Activated CD8-positive, alpha-beta memory T cell treated with anti-CD3 and anti-CD28 coated beads, Interleukin-2, amount 50 U/mL, for 4 hours (primary cell): ENCODE measurements at regions not wholly inside any gene's neighbourhood (a gene's known extent, or its start where the extent isn't known, plus 50 kb on each side); places are given as distances from the start of the nearest gene placed in this dataset.

ENCODE experiments used
- DNase-seq: peaks from one replicate; pipeline ENCODE4 v3.0.0-alpha.2; 2020

DNA sequence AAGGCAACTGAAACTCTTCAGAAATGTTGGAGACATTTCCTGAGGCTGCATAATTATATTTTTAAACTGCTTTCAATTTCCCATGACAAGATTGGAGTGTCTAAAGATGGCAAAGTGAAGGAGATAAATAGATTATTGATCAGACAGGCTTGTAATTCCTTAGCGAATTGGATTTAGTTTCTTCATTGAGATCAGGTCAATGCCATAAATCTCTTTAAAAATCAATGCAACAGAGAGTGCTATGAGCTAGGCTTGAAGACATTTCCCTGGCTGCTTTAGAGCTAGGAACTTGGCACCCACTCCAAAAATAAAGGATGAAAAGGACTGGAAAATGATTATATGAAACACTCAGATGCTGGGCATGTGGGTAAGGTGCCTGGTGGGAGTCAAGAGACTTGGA, 828.4 kb downstream of the TLR4 start:
- no peak for DNase-seq

DNA sequence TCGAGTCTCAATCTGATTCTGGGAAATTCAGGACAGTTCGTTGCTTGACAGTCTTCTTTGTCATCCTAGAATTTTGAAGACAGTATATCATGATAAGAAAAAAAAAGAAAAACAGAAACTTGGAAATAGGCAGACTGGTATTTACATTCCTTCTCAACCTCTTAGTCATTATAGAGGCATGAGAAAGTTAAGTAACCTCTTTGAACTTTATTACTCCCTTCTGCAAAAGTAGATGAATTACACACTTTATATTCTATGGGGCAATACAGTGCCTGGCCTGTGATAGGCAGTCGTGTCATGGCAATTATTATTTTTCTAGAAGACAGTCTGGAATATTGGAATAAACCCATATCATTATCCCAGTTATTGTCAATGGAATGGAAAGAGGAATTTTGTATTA, 828.9 kb downstream of the TLR4 start:
- no peak for DNase-seq

DNA sequence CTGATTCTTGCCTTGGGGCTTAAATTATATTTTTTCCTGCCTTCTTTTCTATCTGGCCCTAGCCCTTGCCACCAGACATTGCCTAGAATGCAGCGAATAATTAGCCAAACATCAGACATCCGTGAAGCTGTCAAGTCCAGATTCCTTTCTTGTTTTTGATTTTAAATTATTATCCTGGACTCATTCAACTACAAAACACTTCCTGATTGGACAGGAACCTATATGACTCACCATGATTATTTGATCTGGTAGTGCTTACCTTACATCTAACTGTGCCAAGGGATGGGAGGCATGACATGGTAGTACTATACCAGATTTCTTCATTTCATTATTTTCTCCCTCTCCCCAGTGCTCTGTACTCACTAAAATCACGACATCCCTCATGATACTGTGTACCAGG, 829.6 kb downstream of the TLR4 start:
- DNase-seq, result no peak

DNA sequence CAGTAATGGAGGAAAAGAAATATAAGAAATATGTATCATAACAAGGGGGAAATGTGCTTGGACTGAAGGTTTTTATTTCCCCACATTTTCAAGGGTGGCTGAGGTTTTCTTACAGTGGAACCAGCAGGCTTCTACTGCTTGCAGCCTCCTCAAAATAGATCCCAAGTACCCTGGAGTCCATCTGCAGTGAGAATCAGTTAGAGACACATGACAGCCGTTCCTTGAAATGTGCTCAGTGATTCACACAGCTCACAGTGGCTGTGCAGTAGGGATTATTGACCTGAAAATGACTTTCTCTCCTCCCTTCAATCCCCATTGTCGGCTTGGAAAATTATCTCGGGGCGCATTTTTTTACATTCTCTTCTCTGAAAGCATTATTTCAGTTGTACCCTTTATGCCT, 832.0 kb downstream of the TLR4 start:
- DNase-seq, result no peak

DNA sequence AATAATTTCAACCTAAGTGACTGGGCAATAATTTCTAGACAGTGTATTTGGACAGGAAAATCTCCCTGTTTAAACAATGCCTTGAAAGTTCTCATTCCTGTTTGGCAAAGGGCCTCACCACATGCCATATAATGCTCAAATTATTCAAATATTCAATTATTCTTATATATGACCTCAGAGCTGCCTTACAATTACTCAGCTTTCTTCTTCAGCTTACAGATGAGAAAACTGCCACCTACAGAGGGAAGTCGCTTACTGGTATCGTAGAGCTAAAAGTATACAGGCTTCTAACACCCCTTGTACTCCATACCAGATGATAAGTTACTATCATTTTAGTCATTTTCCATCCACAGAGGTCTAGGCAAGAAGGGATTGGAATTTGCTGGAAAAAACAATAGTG, 830.3 kb downstream of the BRINP1 start:
- DNase-seq, result no peak

DNA sequence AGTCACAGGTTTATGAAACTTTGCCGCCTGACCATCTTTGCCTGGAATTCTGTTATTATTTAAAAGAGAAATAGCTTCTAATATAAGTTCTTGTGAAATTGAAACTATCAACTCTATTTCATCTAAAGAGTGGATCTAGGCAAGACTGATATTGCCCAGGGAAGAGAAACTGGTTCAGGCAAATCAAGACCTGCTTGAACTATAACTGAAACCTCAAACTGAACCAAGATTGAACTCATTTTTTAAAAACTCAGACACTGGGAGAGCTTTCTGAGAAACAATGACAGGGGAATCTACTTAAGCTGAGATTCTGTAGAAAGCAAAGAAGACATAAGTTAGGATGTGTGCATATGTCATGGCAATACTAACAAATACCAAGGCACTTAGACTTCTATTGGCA, 815.8 kb downstream of the BRINP1 start:
- no peak for DNase-seq

DNA sequence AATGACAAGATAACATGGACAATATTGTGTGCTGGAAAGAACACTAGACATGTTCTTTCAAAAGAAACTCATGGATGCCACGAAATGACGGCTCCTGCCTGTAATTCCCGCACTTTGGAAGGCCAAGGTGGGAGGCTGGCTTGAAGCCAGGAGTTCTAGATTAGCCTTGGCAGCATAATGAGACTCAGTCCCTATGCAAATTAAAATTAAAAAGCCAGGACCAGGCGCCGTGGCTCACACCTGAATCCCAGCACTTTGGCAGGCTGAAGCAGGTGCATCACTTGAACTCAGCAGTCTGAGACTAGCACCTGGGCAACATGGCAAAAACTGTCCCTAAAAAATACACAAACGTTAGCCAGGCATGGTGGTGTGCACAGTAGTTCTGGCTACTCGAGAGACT, 814.2 kb downstream of the BRINP1 start:
- no peak for DNase-seq

DNA sequence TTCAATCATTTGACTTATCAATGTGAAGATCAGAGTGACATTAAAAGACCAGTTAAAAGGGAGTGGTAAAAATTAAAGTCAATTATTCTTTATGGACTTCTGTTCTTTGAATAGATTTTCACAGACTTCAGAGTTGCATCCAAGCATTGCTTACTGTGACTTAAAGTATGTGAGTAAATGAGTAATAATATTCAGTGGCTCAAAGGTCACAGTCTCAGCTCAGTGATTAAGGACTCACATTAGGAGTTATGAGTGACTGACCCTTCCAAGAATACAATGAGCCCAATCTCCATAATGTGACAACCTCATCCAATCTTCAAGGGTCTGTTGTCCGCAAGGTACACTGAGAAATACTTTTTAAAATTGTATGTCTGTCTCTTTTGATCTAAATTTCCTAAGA, 811.2 kb downstream of the BRINP1 start:
- DNase-seq, result no peak

DNA sequence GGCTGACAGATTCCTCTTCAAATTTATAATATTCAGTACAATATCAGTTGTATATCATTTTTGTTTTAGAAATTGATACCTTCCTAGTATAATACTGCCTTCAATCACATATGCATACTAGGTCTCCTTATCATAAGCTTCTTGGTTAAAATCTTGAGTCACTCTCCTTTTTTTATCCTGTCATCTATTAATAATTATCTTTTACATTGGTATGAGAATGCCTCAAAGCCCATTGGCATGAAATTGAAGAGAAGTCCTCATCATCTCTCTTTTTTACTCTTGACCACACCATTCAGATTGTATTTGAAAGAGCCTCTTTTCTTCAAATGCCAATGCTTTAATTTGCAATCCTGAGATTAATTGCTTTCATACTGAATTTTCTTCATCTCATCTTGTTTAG, 810.3 kb downstream of the BRINP1 start:
- DNase-seq, result no peak

DNA sequence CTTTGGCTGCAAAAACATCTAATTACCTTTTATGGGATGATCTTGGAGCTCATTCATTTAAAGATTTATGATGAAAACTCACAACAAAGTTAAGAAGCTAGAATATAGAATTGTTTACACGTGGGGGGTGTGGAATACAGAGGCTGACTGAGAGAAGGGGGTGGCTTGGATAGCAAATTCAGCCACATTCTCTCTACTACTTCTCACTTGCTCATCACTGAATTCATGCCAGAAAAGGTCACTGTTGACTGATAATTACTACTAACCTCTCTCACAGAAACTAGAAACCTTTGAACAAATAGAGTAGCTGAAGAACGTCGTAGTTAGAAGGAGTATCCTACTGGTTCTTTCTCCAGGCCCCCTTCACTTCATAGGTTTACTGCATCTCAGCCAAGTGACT, 808.2 kb downstream of the BRINP1 start:
- no peak for DNase-seq

DNA sequence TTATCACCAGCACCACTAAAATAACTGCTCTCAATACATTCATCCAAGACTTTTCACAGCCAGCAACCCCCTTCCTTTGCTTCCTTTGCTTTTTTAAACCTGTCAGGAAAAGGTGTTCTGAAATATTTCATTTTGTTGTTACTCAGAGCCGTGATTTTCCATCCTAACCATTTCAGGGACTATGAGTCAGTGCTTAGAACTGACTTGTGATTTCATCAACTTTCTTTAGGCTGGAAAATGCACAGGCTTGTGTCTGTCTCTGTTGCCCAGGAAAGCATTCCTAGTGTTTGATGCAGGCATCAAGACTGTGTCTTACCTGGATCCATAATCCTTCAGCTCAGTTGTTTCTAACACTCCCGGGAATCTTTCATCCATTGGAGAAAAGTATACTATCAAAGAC, 805.6 kb downstream of the BRINP1 start:
- no peak for DNase-seq

DNA sequence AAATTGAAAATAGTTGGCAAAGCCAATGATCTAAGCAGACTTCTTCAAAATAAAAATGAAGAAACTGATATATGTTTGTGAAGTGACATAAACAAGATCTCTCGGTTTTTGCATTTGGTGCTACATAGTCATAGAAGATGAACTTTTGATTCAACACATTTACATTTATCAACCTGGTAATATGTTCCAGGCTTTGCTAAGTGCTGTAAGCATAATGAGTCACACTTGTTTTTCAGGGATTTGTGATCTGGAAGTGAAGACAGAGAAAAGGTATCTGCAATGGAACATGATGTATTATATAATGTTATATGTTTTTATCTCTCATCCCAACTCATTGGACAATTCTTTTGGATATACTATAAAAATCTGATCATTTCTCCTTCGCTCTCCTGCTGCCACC, 801.4 kb downstream of the BRINP1 start:
- no peak for DNase-seq

DNA sequence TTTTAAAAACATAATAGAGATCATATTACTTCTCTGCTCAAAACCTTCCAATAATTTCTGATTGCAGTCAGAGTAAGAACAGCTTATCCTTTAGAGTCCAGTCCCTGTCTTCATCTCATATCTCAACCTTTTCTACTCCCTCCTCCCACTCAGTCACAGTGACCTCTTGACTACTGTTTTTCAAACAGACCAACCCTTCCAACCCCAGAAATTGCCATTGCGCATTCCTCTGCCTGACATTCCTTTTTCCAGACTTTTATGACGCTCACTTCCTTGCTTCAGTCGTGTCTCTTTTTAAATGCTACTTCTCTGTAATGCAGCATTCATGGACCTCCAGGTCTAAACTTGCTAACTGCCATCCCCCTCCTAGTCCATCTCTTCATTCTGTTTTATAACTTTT, 800.5 kb downstream of the BRINP1 start:
- DNase-seq, result no peak

DNA sequence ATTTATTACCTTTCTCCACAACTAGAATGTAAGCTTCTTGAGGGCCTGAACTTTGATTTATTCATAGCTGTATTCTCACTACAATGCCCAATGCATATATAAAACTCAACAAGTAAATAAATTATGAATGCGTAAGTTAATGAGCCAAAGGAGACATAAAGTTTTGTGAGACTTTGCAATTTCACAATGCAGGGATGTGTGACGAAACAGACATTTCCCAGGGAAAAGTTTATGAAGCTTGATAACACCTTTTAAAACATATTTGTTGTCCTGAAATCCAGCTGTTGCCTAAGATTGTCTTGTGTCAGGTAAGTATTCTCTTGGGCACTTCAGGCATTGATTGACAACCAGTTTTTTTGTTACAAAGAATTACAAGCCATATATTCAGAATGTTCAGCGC, 800.1 kb downstream of the BRINP1 start:
- no peak for DNase-seq

DNA sequence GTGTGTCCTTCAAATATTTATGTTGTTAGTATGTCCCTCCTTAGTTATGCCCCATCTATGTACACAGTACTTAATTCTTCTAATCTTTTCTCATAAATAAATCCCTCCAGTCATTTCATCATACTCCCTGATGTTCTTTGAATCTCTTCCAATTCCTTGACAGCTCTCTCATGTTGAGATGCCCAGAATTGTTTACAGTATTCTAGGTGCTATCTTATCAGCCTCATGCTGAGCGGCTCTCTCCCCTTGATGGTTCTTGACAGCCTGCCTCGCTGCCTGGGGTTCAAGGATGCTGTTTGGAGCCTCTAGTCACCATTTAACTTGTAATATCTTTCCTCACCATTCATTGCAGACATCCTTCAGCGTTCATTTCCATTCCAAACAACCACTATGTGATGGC, 799.2 kb downstream of the BRINP1 start:
- no peak for DNase-seq

DNA sequence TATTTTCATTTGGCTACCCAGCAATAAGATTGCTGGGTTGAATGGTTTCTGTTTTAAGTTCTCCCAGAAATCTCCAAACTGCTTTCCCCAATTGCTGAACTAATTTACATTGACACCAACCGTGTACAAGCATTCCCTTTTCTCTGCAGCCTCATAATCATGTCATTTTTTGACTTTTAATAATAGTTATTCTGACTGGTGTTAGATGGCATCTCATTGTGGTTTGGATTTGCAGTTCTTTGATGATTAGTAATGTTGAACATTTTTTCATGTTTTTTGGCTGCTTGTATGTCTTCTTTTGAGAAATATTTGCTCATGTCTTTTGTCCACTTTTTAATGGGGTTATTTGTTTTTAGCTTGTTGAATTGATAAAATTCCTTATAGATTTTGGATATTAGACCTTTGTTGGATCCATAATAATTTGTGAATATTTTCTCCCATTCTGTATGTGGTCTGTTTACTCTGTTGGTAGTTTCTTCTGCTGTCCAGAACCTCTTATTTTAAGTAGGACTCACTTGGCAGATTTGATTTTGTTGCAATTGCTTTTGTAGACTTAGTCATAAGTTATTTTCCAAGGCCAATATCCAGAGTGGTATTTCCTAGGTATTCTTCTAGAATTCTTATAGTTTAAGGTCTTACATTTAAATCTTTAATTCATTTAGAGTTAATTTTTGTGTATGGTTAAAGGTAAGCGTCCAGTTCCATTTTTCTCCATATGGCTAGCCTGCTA, 793.7 kb downstream of the BRINP1 start:
- no peak for DNase-seq

DNA sequence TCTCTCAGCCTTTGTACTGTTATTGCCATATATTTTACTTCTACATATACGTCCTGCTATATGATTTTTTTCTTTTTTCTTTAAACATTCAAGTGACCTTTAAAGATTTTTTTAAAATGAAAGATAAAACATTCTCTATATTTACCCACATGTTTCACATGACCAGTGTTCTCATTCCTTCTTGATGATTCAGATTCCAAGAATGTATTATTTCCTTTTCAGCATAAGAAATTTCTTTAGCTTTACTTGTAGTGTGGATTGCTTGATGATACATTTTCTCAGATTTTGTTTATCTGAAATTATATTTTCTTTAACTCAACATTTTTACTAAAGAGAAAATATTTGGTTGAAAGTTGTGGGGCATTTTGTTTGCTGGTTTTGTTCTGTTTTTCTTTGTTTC, 792.1 kb downstream of the BRINP1 start:
- no peak for DNase-seq

DNA sequence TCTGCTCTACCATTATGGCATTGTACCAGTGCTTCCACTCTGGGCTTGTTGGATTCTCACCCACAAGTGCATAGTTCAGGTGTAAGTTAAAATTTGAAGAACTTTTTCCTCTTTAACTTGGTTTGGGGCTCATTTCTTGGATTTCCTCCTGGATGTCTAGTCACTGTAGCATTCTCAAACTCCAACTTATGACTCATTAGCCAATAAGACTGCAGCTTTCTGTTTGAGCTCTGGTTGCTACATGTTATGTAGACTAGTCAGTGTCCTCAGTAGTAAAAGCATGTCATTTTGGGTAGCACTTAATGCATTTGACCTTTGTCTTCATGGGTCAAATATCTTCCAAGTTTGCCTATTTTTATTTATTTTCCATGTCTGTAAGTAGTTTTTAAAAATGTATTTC, 790.8 kb downstream of the BRINP1 start:
- DNase-seq, result no peak

DNA sequence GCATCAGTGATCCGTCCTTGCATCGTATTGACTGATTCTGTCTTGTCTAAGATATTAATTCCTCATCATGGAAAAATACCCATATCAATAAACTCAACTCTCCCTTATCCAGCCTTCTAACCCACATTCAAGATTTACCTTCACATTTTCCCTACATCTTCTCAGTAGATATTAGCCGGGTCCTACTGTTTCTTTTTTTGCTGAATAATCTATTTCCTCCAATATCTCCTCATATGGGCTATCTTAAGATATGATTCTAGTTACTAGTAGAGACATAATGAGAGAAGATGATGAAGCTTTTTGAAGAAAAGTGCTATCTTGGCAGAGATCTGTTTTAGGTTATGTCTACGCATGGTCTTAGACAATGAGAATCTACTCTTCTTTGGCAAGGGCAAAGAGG, 785.8 kb downstream of the BRINP1 start:
- no peak for DNase-seq

DNA sequence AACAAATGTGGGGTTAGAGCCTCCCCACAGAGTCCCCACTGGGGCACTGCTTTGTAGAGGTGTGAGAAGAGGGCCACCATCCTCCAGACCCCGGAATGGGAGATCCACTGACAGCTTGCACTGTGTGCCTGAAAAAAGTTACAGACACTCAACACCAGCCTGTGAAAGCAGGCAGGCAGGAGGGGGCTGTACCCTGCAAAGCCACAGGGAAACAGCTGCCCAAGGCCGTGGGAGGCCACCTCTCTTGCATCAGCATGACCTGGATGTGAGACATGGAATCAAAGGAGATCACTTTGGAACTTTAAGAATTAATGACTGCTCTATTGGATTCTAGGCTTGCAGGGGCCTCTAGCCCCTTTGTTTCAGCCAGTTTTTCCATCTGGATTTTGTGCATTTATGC, 782.3 kb downstream of the BRINP1 start:
- no peak for DNase-seq

DNA sequence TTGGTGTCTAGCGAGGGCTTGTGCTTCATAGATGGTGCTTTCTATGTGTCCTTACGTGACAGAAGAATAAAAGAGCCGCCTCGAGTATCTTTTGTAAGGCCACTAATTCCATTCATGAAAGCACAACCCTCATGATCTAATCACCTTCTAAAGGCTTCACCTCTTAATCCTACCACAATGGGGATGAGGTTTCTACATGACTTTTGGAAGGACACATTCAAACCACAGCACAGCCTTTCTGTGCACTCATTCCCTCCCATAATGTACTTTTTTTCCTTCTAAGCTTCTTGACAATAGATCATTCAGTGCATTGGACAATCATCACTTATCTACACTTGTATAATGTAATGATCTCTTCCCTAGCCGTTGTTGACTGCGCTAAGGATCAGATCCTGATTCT, 774.8 kb downstream of the BRINP1 start:
- no peak for DNase-seq

DNA sequence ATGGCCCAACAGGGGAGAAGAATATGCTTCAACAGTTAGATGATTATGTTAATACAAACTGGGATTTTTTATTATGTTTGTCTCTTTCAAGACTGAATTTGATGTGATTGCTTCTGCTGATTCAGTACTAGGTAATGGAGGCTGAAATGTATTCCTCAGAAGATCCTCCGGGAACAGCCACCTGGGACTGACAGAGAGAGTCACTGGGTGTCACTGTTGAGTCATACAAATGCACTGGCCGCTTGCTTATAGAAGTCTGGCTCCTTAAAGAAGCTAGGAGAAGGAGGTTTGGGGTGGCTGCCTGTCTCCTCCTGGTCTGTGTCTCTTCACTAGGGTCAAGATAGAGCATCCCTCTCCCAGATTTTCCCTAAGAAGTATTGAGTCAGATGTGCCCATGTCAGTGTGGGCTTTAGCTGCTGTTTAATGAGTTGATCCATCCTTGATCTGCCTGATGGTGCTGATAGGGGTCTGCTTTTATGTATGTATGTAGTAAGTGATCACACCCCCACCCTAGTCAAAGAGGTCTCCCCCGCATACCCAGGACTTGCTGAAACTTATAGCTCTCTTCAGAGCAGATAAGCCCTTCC, 773.4 kb downstream of the BRINP1 start:
- DNase-seq, result no peak

DNA sequence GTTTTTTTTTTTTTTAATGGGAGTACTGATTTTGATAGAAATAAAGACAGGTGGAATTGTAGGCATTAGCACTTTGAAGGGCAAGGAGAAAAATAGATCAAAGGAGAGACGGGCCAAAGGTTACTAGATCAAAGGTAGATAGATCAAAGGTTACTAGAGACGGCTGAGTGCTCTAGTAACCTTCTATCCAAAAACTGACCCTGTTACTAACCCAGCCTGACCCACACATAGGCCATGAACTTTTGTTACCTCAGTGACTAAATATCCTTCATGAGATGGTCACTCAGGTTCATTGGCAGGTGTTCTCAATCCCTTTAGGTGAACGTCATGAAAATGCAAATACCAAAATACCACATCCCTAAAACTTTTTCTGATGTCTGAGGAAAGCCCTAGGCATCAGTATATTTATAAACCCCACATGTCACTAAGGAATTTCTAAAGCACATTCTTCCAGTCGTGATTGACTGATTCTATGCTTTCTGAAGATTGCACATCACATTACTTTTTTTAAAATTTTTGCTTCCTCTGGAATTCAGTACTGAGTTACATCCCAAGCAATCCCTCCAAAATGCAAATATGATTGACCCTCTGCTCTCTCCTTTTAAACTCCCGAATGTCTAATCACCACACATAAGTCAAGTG, 772.7 kb downstream of the BRINP1 start:
- no peak for DNase-seq

DNA sequence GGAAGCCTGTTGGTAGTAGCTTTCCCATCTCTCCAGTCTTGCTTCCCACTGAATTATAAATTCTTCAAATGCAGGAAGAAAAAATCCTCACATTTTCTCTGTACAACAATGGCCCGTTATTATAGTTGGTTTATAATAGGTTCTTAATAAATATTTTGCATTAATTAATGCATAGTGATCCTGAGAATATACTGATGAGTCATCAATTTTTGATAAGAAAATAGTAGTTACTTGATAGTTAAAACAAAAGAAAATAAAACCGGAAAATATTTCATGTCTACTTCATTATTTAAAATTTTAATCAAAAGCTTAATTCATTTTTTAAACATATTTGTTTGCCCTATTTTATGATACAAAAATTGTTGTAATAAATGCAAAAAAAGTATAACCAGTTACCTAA, 762.6 kb downstream of the BRINP1 start:
- no peak for DNase-seq
